ENCODE measurements at regions not wholly inside any gene's neighbourhood (a gene's known extent, or its start where the extent isn't known, plus 50 kb on each side); places are given as distances from the start of the nearest gene placed in this dataset.

GRCh38 chr10:8507156-8507555 is 452.7 kb downstream of the GATA3 start:
- TF ChIP-seq CTCF (IDR thresholded peaks at IDR 0.05) = no peak
- TF ChIP-seq POLR2A (IDR thresholded peaks at IDR 0.05) = no peak

All from thyroid gland (tissue), 4 donors.